BJ (cell line): ENCODE measurements at regions not wholly inside any gene's neighbourhood (a gene's known extent, or its start where the extent isn't known, plus 50 kb on each side); places are given as distances from the start of the nearest gene placed in this dataset.

ENCODE experiments used
- CTCF ChIA-PET: fragments of 350-600 bp; formaldehyde crosslinking; extraction: SDS; loops from one replicate; lab custom pipeline; 2021; ENCODE audit warnings: antibody characterized with exemption, inconsistent platforms; lab: Yijun Ruan, JAX
- POLR2A ChIA-PET: fragments of 300-600 bp; sonication (Branson Sonifier 250); formaldehyde crosslinking; extraction: SDS; loops from one replicate; lab custom pipeline; 2021; ENCODE audit warnings: antibody characterized with exemption; lab: Charles Lee
- DNase-seq: peaks from one replicate; pipeline ENCODE4 v3.0.0-alpha.2; 2011; ENCODE audit warnings: low read depth
- H3K27me3 ChIP-seq: 2 replicates; pipeline ENCODE4 v1.6.0; 2011; ENCODE audit warnings: low read length; ENCODE audit not compliant: control insufficient read depth, insufficient read depth
- H3K36me3 ChIP-seq: 2 replicates; pipeline ENCODE4 v1.5.1; 2011; ENCODE audit warnings: low read length; ENCODE audit not compliant: control insufficient read depth, insufficient read depth
- H3K4me3 ChIP-seq: 2 replicates; pipeline ENCODE4 v1.5.1; 2011; ENCODE audit warnings: low read depth, mild to moderate bottlenecking, control low read depth, low read length
- CTCF ChIP-seq: IDR thresholded peaks from 2 replicates; pipeline ENCODE4 v1.5.1; 2011; ENCODE audit warnings: low read depth, mild to moderate bottlenecking, control low read depth, inconsistent platforms, low read length, moderate library complexity; ENCODE audit not compliant: insufficient read depth

GRCh38 chr6:92510137-92510536 lies 909.2 kb downstream of the EPHA7 start:
- no peak for TF ChIP-seq CTCF
- Histone ChIP-seq H3K27me3 (no peaks in the 10 kb centered on the region), H3K4me3 (no peak overlapping the region), H3K36me3 (no peaks in the 10 kb centered on the region)
- no peak for DNase-seq
- ChIA-PET POLR2A (no interaction called here), CTCF (no interaction called here)

GRCh38 chr6:92507552-92507951 lies 911.8 kb downstream of the EPHA7 start:
- H3K36me3 ChIP-seq: no peaks in the 10 kb centered on the region
- no peaks in the 10 kb centered on the region for H3K27me3 ChIP-seq
- ChIA-PET POLR2A (no interaction called here), CTCF (no interaction called here)
- DNase-seq: no peak
- TF ChIP-seq CTCF: no peak
- no peak overlapping the region for H3K4me3 ChIP-seq

- DNase-seq: no peak
- TF ChIP-seq CTCF: no peak
- Histone ChIP-seq H3K4me3 (no peak overlapping the region), H3K36me3 (no peaks in the 10 kb centered on the region), H3K27me3 (no peaks in the 10 kb centered on the region)
- ChIA-PET POLR2A (no interaction called here), CTCF (no interaction called here)
Observed at GRCh38 chr6:92504509-92504908, 914.9 kb downstream of the EPHA7 start.

- Histone ChIP-seq H3K27me3 (no peaks in the 10 kb centered on the region), H3K4me3 (no peak overlapping the region), H3K36me3 (no peaks in the 10 kb centered on the region)
- ChIA-PET CTCF (no interaction called here), POLR2A (no interaction called here)
- no peak for DNase-seq
- no peak for TF ChIP-seq CTCF
Observed at GRCh38 chr6:92497281-92497680, 922.1 kb downstream of the EPHA7 start.

GRCh38 chr6:92496527-92496926 lies 922.8 kb downstream of the EPHA7 start:
- TF ChIP-seq CTCF: no peak
- CTCF ChIA-PET: no interaction called here
- Histone ChIP-seq H3K4me3 (no peak overlapping the region), H3K36me3 (no peaks in the 10 kb centered on the region), H3K27me3 (no peaks in the 10 kb centered on the region)
- POLR2A ChIA-PET: no interaction called here
- no peak for DNase-seq
